Astrocyte of the cerebellum (primary cell): ENCODE measurements at regions not wholly inside any gene's neighbourhood (a gene's known extent, or its start where the extent isn't known, plus 50 kb on each side); places are given as distances from the start of the nearest gene placed in this dataset.
A peak's percentile ranks its signal among the peaks of the same experiment; 100 is the strongest.

Experiments used
- DNase-seq: peaks from one replicate; pipeline ENCODE4 v3.0.0-alpha.2; 2011; ENCODE audit warnings: low read depth
- H3K4me3 ChIP-seq: 2 replicates; pipeline ENCODE4 v1.5.1; 2011; ENCODE audit warnings: mild to moderate bottlenecking, low read depth, low read length, moderate library complexity
- in situ Hi-C: cut with HindIII; loops from 2 replicates; pipeline ENCODE4 v1.10.0; 2017; ENCODE audit warnings: low sequenced_read_pairs
- TF ChIP-seq, protein P1 (sequence below): IDR thresholded peaks from 2 replicates; pipeline ENCODE4 v1.5.1; 2012; ENCODE audit warnings: low read length, low read depth, moderate library complexity, mild to moderate bottlenecking; ENCODE audit errors: missing control alignments

DNA sequence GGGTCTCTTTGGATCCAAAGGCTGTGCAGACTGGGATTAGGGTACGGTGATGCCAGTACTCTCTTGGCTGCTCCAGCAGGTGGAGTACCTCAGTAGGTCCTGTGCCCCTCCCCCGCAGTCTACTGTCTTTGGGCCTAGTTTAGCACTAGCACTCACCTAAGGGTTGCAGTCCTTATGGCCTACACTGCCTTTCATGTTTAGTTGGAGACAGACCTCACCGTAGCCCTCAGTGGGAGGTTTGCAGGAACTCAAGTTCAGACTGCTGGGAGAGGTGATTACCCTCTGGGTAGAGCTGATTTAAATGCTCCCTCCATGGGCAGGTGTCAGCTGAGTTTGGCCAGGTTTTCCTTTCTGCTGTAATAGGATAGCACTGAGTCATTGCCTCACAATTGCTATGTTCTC is 210.8 kb upstream of the TMEM196 start:
- TF ChIP-seq, protein P1, sequence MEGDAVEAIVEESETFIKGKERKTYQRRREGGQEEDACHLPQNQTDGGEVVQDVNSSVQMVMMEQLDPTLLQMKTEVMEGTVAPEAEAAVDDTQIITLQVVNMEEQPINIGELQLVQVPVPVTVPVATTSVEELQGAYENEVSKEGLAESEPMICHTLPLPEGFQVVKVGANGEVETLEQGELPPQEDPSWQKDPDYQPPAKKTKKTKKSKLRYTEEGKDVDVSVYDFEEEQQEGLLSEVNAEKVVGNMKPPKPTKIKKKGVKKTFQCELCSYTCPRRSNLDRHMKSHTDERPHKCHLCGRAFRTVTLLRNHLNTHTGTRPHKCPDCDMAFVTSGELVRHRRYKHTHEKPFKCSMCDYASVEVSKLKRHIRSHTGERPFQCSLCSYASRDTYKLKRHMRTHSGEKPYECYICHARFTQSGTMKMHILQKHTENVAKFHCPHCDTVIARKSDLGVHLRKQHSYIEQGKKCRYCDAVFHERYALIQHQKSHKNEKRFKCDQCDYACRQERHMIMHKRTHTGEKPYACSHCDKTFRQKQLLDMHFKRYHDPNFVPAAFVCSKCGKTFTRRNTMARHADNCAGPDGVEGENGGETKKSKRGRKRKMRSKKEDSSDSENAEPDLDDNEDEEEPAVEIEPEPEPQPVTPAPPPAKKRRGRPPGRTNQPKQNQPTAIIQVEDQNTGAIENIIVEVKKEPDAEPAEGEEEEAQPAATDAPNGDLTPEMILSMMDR, result no peak
- in situ Hi-C loops, result no loop called here
- no peak overlapping the region for H3K4me3 ChIP-seq
- DNase-seq, result no peak

DNA sequence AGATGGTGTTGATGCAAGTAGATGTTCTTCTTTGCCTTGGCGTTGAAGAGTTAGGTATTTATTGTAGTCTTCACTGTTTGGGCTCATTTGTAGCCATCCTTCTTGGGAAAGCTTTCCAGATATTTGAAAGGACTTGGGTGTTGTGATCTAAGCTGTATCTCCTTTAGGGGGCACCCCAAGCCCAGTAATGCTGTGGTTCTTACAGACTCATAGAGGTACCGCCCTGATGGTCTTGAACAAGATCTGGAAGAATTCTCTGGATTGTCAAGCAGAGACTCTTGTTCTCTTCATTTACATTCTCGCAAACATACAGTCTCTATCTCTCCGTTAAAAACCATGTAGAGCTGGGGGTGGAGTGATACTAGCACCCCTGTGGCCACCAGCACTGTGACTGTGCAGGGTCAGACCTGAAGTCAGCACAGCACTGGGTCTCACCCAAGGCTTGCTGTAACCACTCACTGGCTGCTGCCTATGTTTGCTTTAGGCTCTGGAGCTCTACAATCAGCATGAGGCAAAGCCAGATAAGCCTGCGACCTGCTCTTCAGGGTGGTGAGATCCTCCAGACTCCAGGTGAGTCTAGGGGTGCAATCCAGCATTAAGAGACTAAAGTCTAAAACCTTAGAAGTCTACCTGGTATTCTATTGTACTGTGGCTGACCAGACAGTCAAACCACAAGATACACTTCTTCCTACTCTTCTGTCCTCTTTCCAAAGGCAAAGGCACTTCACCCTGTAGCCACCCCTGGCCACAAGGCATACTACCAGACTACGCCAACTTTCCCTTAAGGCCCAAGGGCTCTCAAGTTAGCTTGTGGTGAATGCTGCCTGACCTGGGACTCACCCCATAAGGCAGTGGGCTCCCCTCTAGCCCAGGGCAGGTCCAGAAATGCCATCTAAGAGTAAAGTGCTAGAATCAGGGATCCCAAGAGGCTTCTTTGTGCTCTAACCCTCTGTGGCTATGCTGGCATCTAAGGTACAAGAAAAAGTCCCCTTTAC is 209.7 kb upstream of the TMEM196 start:
- DNase-seq, result peak; percentile 83
- H3K4me3 ChIP-seq, result no peak overlapping the region
- in situ Hi-C loops, result no loop called here
- TF ChIP-seq, protein P1, result peak; percentile 59

DNA sequence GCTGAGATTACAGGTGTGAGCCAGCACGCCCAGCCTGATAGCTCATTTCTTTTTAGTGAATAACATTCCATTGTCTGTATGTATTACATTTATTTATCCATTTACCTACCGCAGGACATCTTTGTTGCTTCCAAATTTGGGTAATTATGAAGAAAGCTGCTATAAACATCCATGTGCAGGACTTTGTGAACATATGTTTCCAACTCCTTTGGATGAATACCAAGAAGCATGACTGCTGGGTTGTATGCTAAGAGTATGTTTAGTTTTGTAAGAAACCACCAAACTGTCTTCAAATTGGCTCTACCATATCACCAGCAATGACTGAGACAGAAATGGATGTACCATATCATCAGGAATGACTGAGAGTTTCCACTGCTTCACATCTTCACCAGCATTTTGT is 200.2 kb upstream of the TMEM196 start:
- in situ Hi-C loops, result no loop called here
- H3K4me3 ChIP-seq, result no peak overlapping the region
- no peak for DNase-seq
- TF ChIP-seq, protein P1, result no peak

DNA sequence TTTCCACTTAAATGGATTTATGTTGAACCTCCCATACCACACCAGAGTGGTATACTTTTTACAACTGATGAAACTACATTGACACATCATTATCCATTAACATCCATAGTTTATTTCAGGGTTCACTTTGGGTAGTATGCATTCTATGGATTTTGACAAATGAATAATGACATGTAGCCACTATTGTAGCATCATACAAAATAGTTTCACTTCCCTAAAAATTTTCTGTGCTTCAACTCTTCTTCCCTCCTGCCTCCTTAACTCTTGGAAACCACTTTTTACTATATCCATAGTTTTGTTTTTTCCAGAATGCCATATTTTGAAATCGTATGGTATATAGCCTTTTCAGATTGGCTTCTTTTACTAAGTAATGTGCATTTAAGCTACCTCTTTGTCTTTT is 199.5 kb upstream of the TMEM196 start:
- TF ChIP-seq, protein P1, result no peak
- in situ Hi-C loops, result no loop called here
- no peak overlapping the region for H3K4me3 ChIP-seq
- DNase-seq, result no peak

DNA sequence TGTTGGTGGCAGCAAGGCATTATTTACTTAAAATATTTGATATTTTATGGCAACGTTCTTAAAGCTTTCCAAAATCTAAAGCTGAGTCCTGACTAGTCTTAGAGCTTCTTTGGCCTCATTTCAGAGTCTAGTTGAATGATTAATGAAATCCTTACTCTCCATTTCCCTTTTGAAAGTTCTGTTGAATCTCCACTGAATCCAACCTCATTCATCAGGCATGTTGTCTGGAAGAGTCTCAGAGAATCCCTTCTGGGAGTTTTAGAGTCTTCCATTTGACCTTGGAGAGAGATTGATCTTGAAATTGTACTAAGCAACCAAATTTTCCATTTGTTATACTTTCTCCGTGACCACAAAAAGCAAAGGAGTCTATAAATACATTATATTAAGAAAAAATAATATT is 198.5 kb upstream of the TMEM196 start:
- TF ChIP-seq, protein P1, result no peak
- no peak overlapping the region for H3K4me3 ChIP-seq
- DNase-seq, result no peak
- in situ Hi-C loops, result no loop called here

DNA sequence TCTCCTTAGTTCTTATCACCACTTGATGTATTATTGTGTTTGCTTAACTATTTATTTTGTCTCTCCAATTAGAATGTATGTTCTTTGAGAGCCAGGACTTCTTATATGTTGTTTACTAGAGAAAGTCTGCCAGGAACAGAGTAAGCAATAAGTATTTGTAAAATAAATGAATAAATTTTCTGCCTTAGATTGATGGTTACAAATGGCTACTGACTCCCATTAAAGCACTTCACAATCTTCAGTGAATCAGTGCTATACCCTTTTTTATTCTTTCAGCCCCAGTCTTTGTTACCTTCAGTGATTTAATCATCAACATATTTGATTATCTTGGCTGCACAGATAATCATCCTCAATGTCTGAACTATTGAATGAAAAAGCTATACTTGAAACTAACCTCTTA is 197.1 kb upstream of the TMEM196 start:
- TF ChIP-seq, protein P1, result no peak
- DNase-seq, result no peak
- H3K4me3 ChIP-seq, result no peak overlapping the region
- in situ Hi-C loops, result no loop called here
